NCI-H460 (cell line): ENCODE measurements at regions not wholly inside any gene's neighbourhood (a gene's known extent, or its start where the extent isn't known, plus 50 kb on each side); places are given as distances from the start of the nearest gene placed in this dataset.

Source experiments
- DNase-seq: peaks from one replicate; pipeline ENCODE4 v3.0.0-alpha.2; 2016; ENCODE audit warnings: low read depth; ENCODE audit errors: extremely low read depth
- small RNA-seq, 2 experiments: library from RNA; depleted of rRNA; stranded (forward); fragments of <200 nt; gene quantifications; one replicate each; pipeline ENCODE3, GENCODE V24; 2014

DNA sequence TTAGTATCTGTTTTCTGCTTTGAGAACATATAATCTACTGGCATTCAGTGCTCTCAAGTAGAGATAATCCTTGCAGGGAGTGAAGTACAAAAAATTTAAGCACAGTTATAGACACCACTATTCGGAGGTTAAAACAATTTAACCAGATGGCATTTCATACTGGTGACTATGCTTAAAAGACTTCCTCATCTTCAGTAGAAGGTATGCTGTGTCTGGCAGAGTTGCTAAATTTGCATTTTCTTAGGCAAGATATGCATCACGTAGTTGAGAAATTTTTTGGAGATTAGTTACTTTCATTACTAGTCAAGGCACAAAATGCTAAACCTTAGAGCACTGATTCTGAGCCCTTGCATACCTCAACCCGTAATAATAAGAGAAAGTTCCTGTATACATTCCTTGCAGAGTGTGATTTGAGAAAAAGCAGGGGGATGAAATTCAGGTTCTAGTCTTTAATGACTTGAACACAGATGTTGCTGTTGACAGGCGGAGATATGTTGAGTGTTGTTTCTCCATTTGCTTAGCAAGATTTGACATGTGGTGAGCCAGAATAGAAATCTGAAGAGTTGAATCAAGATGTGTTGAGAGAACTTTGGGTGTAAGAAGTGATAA, 70.8 kb upstream of the STARD4 start:
- DNase-seq = peak; percentile 20

DNA sequence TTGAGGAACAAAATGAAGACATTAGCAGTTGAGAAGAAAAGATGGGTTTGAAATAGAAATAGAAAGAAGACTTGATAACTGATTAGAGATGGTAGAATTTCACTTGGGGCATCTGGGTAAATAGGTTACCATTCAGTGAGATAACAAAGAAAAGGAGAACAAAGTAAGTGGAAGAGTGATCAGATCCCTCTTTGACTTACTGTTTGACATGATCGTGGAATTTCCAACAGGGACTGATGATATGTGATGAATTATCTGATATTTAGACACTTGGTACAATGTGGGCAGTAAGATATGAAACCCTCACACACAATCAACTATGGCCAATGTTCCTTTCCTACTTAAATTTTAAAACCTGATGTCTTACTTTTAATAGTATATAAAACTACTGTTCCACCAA, 70.1 kb upstream of the STARD4 start:
- DNase-seq = no peak

DNA sequence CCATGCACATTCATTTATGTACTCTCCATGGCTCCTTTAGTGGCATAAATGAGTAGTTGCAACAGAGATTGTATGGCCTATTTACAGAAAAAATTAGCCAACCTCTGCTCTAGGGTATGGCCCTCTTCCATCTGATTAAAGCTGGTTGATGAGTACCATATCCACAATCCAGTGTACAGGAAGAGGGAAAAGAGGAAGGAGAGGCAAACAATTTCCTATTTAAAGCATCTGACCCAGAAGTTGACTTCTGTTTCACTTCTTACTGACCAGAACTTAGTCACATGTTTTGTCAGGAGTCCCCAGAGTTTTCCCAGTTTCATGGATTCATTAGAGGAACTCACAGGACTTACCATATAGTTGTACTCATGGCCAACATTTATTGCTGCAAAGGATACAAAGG, 68.6 kb upstream of the STARD4 start:
- DNase-seq = no peak

DNA sequence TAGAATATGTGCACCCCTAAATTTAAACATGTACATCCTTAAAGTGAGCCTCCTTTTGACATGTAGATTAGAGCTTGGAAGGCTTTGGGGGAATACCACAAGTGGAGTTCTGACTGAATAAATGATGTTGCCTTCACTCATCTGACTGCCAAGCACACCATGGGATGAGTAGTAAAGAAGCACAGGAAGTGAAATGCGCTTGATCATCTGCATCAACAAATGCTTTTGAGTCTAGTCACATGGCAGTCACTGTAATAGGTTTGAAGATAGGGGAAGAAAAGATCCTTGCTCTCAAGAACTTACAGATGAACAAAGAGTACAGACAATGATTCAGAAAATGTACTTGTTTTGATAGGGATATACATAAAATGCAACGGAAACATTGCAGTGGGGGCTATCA, 62.0 kb upstream of the STARD4 start:
- DNase-seq = no peak

DNA sequence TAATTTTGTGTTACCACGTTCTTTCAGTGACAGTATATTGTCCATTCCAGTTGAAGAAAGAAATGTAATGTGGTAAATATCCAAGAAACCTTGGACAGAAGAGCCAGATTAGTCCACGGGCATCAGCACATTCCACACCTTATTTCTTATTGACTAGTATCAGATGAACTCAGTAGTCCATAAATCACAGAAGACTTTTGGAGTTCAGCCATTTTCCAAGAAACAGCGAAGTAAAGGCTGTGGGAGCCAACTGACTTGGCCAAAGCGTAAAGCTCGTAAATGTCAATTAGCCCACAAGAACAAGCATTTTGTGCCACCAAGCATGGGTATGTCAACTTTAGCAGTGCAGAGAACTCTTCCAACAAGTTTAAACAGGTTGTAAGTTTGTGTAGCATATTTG, 60.2 kb upstream of the STARD4 start:
- no peak for DNase-seq

DNA sequence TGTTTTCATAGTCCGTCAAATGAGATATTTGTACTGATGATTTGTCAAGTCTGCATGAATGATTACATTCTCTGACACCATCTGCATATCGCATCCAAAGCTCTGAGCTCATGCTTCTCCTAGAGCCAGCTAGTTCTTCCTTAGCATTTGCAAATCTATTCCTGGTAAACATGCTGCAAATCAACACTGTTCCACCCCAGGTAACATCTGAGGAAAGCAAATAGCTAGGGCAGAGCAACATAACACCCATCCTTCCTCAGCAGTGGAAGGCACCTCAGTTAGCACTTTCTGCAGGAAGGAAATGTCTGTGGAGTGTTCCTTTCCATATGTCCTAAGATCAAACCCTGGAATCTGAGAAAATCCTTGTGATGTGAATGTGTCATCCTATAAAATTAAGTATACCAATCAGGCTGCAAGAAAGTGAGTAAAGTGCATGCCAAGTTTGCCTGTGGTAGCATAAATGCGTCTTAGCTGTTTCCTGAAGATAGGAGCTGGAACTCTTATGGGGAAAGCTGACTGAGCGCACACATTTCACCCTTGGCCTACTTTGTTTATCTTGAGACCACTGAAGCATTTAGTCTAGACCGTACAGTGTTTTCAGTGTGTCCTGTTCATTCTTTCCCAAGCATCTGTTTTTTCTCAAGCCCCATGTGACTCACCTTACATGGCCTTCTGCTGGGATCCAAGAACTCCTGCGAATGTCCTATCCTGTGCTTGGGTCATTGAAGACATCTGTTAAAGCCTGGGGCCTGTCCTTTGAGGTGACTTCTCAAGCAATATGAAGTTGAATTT, 50.9 kb upstream of the STARD4 start:
- DNase-seq = no peak

DNA sequence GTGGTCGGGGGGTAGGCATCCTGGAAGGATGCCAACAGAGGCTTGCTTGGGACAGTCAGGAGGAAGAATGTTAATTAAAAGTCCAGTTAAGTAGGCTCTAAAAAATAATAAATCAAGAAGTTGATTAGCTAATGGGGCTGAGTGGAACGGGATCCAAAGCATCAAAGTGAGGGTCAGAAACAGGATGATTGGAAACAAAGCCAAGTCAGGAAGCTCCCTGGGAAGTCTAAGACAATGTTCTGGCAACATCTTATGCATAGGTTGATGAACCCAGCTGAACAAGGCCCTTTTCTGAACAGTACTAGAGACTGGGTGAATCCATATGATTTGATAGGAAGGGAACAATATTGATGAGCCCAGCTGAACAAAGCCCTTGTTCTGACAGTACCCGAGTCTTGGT, 50.2 kb upstream of the STARD4 start:
- DNase-seq = no peak

Small RNA genes lying in the stretch of these regions (small RNA-seq; reads per million reads assigned to genes)
- gene AC008967.1 = 0 reads per million in 2 experiments
- 0 reads per million in 2 experiments for gene HMGN1P13
